BE2C (cell line): ENCODE measurements at regions not wholly inside any gene's neighbourhood (a gene's known extent, or its start where the extent isn't known, plus 50 kb on each side); places are given as distances from the start of the nearest gene placed in this dataset.

Source experiments
- DNase-seq: peaks from one replicate; pipeline ENCODE4 v3.0.0-alpha.2; 2020
- H3K27me3 ChIP-seq: fragments of 250-450 bp; sonication (Bioruptor Pico); 2 replicates; pipeline ENCODE4 v1.5.1; 2020; ENCODE audit warnings: mild to moderate bottlenecking
- H3K36me3 ChIP-seq: fragments of 250-450 bp; sonication (Bioruptor Pico); 2 replicates; pipeline ENCODE4 v1.5.1; 2020; ENCODE audit warnings: mild to moderate bottlenecking
- H3K4me1 ChIP-seq: fragments of 250-450 bp; sonication (Bioruptor Pico); 2 replicates; pipeline ENCODE4 v1.5.1; 2020
- H3K4me3 ChIP-seq: 2 replicates; pipeline ENCODE4 v1.5.1; 2011; ENCODE audit warnings: low read depth, low read length
- H3K9me3 ChIP-seq: fragments of 250-450 bp; sonication (Bioruptor Pico); 2 replicates; pipeline ENCODE4 v1.5.1; 2020
- CTCF ChIP-seq: IDR thresholded peaks from 2 replicates; pipeline ENCODE4 v1.5.1; 2012; ENCODE audit warnings: mild to moderate bottlenecking, low read depth, low read length

GRCh38 chrX:8349816-8350544 lies 114.7 kb upstream of the VCX3B start:
- no peak for DNase-seq
- Histone ChIP-seq H3K4me3 (no peak overlapping the region), H3K4me1 (no peaks in the 10 kb centered on the region), H3K9me3 (no peaks in the 10 kb centered on the region), H3K27me3 (no peaks in the 10 kb centered on the region), H3K36me3 (no peaks in the 10 kb centered on the region)
- no peak for TF ChIP-seq CTCF

GRCh38 chrX:8358302-8358701 lies 106.3 kb upstream of the VCX3B start:
- no peak overlapping the region for H3K4me3 ChIP-seq
- no peaks in the 10 kb centered on the region for H3K9me3 ChIP-seq
- no peaks in the 10 kb centered on the region for H3K36me3 ChIP-seq
- DNase-seq, result no peak
- no peak for TF ChIP-seq CTCF
- no peaks in the 10 kb centered on the region for H3K27me3 ChIP-seq
- H3K4me1 ChIP-seq, result no peaks in the 10 kb centered on the region

DNA sequence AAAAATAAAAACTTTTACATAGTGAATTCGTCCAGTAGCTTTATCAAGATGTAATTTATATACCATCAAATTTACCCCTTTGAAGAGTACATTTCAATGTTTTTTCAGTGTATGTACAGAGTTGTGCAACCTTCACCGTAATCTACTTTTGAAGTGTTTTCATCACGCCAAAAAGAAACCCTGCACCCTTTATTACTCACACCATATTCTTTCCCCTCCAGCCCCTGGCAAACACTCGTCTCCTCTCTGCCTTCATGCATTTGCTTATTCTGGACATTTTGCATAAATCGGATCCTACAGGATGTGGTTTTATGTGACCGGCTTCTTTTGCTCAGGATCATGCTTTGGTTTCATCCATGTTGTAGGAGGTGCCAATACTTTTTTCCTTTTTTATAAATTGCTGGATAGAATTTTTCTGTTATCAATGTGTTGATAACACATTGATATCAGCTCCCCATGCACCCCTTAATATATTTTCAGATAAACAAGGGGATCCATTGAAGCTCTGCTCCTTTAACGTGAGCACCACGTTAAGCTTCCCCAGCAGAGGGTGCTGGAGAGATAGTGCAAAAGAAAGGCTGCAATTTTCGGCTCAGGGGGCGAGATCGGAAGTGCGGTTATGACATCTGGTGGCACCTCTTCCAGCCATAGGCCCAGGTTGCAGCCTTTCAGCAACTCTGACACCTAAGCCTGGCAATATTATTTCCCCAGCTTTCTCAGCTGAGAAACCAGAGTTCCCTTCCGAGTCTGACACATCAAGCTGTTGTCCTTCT lies 100.1 kb upstream of the VCX3B start:
- H3K4me3 ChIP-seq, result no peak overlapping the region
- TF ChIP-seq CTCF, result peak; percentile 44
- no peaks in the 10 kb centered on the region for H3K27me3 ChIP-seq
- no peaks in the 10 kb centered on the region for H3K36me3 ChIP-seq
- peak; percentile 38 for DNase-seq
- H3K9me3 ChIP-seq, result no peaks in the 10 kb centered on the region
- H3K4me1 ChIP-seq, result no peaks in the 10 kb centered on the region

GRCh38 chrX:8366481-8366880 lies 98.1 kb upstream of the VCX3B start:
- no peak overlapping the region for H3K4me3 ChIP-seq
- H3K36me3 ChIP-seq, result no peaks in the 10 kb centered on the region
- no peaks in the 10 kb centered on the region for H3K9me3 ChIP-seq
- no peak for TF ChIP-seq CTCF
- DNase-seq, result no peak
- no peaks in the 10 kb centered on the region for H3K27me3 ChIP-seq
- H3K4me1 ChIP-seq, result no peaks in the 10 kb centered on the region

GRCh38 chrX:8374041-8374825 lies 90.4 kb upstream of the VCX3B start:
- DNase-seq, result no peak
- Histone ChIP-seq H3K36me3 (no peaks in the 10 kb centered on the region), H3K4me3 (no peak overlapping the region), H3K4me1 (no peaks in the 10 kb centered on the region), H3K9me3 (no peaks in the 10 kb centered on the region), H3K27me3 (no peaks in the 10 kb centered on the region)
- no peak for TF ChIP-seq CTCF
